GM19452 (cell line): ENCODE measurements at regions not wholly inside any gene's neighbourhood (a gene's known extent, or its start where the extent isn't known, plus 50 kb on each side); places are given as distances from the start of the nearest gene placed in this dataset.

Experiments
- ATAC-seq: cut with Tn5 transposase; IDR thresholded peaks from one replicate; pipeline ENCODE4 v1.9.1; 2021; ENCODE audit not compliant: unreplicated experiment

- ATAC-seq, result no peak
Measured at GRCh38 chr10:118537623-118538022, 57.8 kb downstream of the PRLHR start.

- ATAC-seq, result no peak
Measured at GRCh38 chr10:118534136-118534535, 61.3 kb downstream of the PRLHR start.

GRCh38 chr10:118531105-118531852 lies 64.2 kb downstream of the PRLHR start:
- no peak for ATAC-seq

GRCh38 chr10:118528426-118528825 lies 67.0 kb downstream of the PRLHR start:
- no peak for ATAC-seq

- no peak for ATAC-seq
Measured at GRCh38 chr10:118523775-118524174, 71.7 kb downstream of the PRLHR start.

GRCh38 chr10:118522791-118523498 lies 72.5 kb downstream of the PRLHR start:
- no peak for ATAC-seq

GRCh38 chr10:118521415-118522117 lies 73.9 kb downstream of the PRLHR start:
- no peak for ATAC-seq

GRCh38 chr10:118520116-118520742 lies 75.2 kb downstream of the PRLHR start:
- no peak for ATAC-seq

GRCh38 chr10:118518095-118518494 lies 77.4 kb downstream of the PRLHR start:
- no peak for ATAC-seq

- no peak for ATAC-seq
Measured at GRCh38 chr10:118516716-118517115, 78.7 kb downstream of the PRLHR start.

- no peak for ATAC-seq
Measured at GRCh38 chr10:118513174-118513573, 82.3 kb downstream of the PRLHR start.

- no peak for ATAC-seq
Measured at GRCh38 chr10:118511711-118512110, 83.7 kb downstream of the PRLHR start.

GRCh38 chr10:118508863-118509262 lies 86.6 kb downstream of the PRLHR start:
- no peak for ATAC-seq

GRCh38 chr10:118508355-118508754 lies 87.1 kb downstream of the PRLHR start:
- no peak for ATAC-seq

- ATAC-seq, result no peak
Measured at GRCh38 chr10:118506671-118507590, 88.5 kb downstream of the PRLHR start.

- no peak for ATAC-seq
Measured at GRCh38 chr10:118505363-118505762, 90.1 kb downstream of the PRLHR start.

GRCh38 chr10:118504467-118505205 lies 90.8 kb downstream of the PRLHR start:
- ATAC-seq, result no peak

- ATAC-seq, result no peak
Measured at GRCh38 chr10:118504044-118504443, 91.4 kb downstream of the PRLHR start.

- no peak for ATAC-seq
Measured at GRCh38 chr10:118503192-118503591, 92.3 kb downstream of the PRLHR start.
